Activated naive CD4-positive, alpha-beta T cell (primary cell): ENCODE measurements at regions not wholly inside any gene's neighbourhood (a gene's known extent, or its start where the extent isn't known, plus 50 kb on each side); places are given as distances from the start of the nearest gene placed in this dataset.

Experiments
- DNase-seq, 4 experiments: peaks; one replicate each; lab custom pipeline; 2025; lab: John Stamatoyannopoulos, UW

- no peak for DNase-seq
Measured at GRCh38 chr4:11912886-11913285, 484.2 kb upstream of the HS3ST1 start.

- DNase-seq = no peak
Measured at GRCh38 chr4:11910812-11911211, 482.1 kb upstream of the HS3ST1 start.

GRCh38 chr4:11908712-11909111 lies 480.0 kb upstream of the HS3ST1 start:
- DNase-seq = no peak

GRCh38 chr4:11908205-11908604 lies 479.5 kb upstream of the HS3ST1 start:
- no peak for DNase-seq

GRCh38 chr4:11904846-11905739 lies 476.4 kb upstream of the HS3ST1 start:
- no peak for DNase-seq

- DNase-seq = no peak
Measured at GRCh38 chr4:11904117-11904535, 475.4 kb upstream of the HS3ST1 start.

- no peak for DNase-seq
Measured at GRCh38 chr4:11901089-11901488, 472.4 kb upstream of the HS3ST1 start.

GRCh38 chr4:11900359-11900758 lies 471.7 kb upstream of the HS3ST1 start:
- no peak for DNase-seq

- no peak for DNase-seq
Measured at GRCh38 chr4:11898796-11899195, 470.1 kb upstream of the HS3ST1 start.

- DNase-seq = no peak
Measured at GRCh38 chr4:11895766-11896165, 467.1 kb upstream of the HS3ST1 start.

- DNase-seq = no peak
Measured at GRCh38 chr4:11894977-11895376, 466.3 kb upstream of the HS3ST1 start.

- DNase-seq = no peak
Measured at GRCh38 chr4:11894221-11894620, 465.5 kb upstream of the HS3ST1 start.

- no peak for DNase-seq
Measured at GRCh38 chr4:11889099-11889498, 460.4 kb upstream of the HS3ST1 start.

GRCh38 chr4:11881947-11882346 lies 453.3 kb upstream of the HS3ST1 start:
- DNase-seq = no peak

- DNase-seq = no peak
Measured at GRCh38 chr4:11881364-11881763, 452.7 kb upstream of the HS3ST1 start.

GRCh38 chr4:11878241-11878640 lies 449.5 kb upstream of the HS3ST1 start:
- no peak for DNase-seq

GRCh38 chr4:11876104-11876503 lies 447.4 kb upstream of the HS3ST1 start:
- DNase-seq = no peak

GRCh38 chr4:11869191-11869870 lies 440.6 kb upstream of the HS3ST1 start:
- DNase-seq = no peak

- DNase-seq = no peak
Measured at GRCh38 chr4:11866391-11866790, 437.7 kb upstream of the HS3ST1 start.

GRCh38 chr4:11860996-11861395 lies 432.3 kb upstream of the HS3ST1 start:
- DNase-seq = no peak

- DNase-seq = no peak
Measured at GRCh38 chr4:11857881-11858280, 429.2 kb upstream of the HS3ST1 start.

GRCh38 chr4:11847167-11847566 lies 418.5 kb upstream of the HS3ST1 start:
- DNase-seq = no peak

- no peak for DNase-seq
Measured at GRCh38 chr4:11843927-11844326, 415.2 kb upstream of the HS3ST1 start.
